ENCODE measurements at regions not wholly inside any gene's neighbourhood (a gene's known extent, or its start where the extent isn't known, plus 50 kb on each side); places are given as distances from the start of the nearest gene placed in this dataset.

GRCh38 chr12:91926848-91927247 is 218.8 kb downstream of the BTG1 start:
- DNase-seq (ENCODE audit: low spot score) = peak; percentile 8
- TF ChIP-seq EZH2 (IDR thresholded peaks at IDR 0.05; ENCODE audit: borderline replicate concordance) (no peak), CTCF (IDR thresholded peaks at IDR 0.05; ENCODE audit: poor library complexity) (no peak), EZH2phosphoT487 (IDR thresholded peaks at IDR 0.05; ENCODE audit: low read depth, severe bottlenecking, unreplicated experiment) (no peak)
- no peaks in the 10 kb centered on the region for H3K9me3 ChIP-seq (ENCODE audit: low read depth)
- no peaks in the 10 kb centered on the region for H3K9me2 ChIP-seq (replicated peaks; ENCODE audit: insufficient read depth)
- H3K4me3 ChIP-seq = no peak overlapping the region
- H3K27ac ChIP-seq = no peak overlapping the region
- H3K4me2 ChIP-seq = no peak overlapping the region
- no peaks in the 10 kb centered on the region for H3K4me1 ChIP-seq (ENCODE audit: insufficient read depth)
- 16% methylated on average over 1 of the region's 1 CpG for WGBS (ENCODE audit: low lambda C conversion rate, missing lambda C conversion rate)
- H4K20me1 ChIP-seq (ENCODE audit: insufficient read depth, poor library complexity, severe bottlenecking) = no peaks in the 10 kb centered on the region
- H3K27me3 ChIP-seq = no peaks in the 10 kb centered on the region
- no peaks in the 10 kb centered on the region for H3K36me3 ChIP-seq (replicated peaks; ENCODE audit: insufficient read depth, low read depth)
- no peak overlapping the region for H2AFZ ChIP-seq
- no peaks in the 10 kb centered on the region for H3K79me2 ChIP-seq

- Histone ChIP-seq H3K27ac (no peak overlapping the region), H3K79me2 (no peaks in the 10 kb centered on the region), H3K4me3 (no peak overlapping the region), H3K9me2 (replicated peaks; ENCODE audit: insufficient read depth) (no peaks in the 10 kb centered on the region), H3K9me3 (ENCODE audit: low read depth) (no peaks in the 10 kb centered on the region), H3K27me3 (no peaks in the 10 kb centered on the region), H3K4me1 (ENCODE audit: insufficient read depth) (no peaks in the 10 kb centered on the region), H3K4me2 (no peak overlapping the region), H3K36me3 (replicated peaks; ENCODE audit: insufficient read depth, low read depth) (no peaks in the 10 kb centered on the region), H2AFZ (no peak overlapping the region), H4K20me1 (ENCODE audit: insufficient read depth, poor library complexity, severe bottlenecking) (no peaks in the 10 kb centered on the region)
- TF ChIP-seq CTCF (IDR thresholded peaks at IDR 0.05; ENCODE audit: poor library complexity) (no peak), EZH2phosphoT487 (IDR thresholded peaks at IDR 0.05; ENCODE audit: low read depth, severe bottlenecking, unreplicated experiment) (no peak), EZH2 (IDR thresholded peaks at IDR 0.05; ENCODE audit: borderline replicate concordance) (no peak)
- DNase-seq (ENCODE audit: low spot score) = no peak
- 96% methylated on average over 3 of the region's 3 CpGs for WGBS (ENCODE audit: low lambda C conversion rate, missing lambda C conversion rate)
Observed at GRCh38 chr12:91924827-91925226, 220.8 kb downstream of the BTG1 start.

- Histone ChIP-seq H3K4me3 (no peak overlapping the region), H3K27me3 (no peaks in the 10 kb centered on the region), H3K79me2 (no peaks in the 10 kb centered on the region), H3K9me2 (replicated peaks; ENCODE audit: insufficient read depth) (no peaks in the 10 kb centered on the region), H3K4me1 (ENCODE audit: insufficient read depth) (no peaks in the 10 kb centered on the region), H3K4me2 (no peak overlapping the region), H3K36me3 (replicated peaks; ENCODE audit: insufficient read depth, low read depth) (no peaks in the 10 kb centered on the region), H4K20me1 (ENCODE audit: insufficient read depth, poor library complexity, severe bottlenecking) (no peaks in the 10 kb centered on the region), H2AFZ (no peak overlapping the region), H3K27ac (no peak overlapping the region), H3K9me3 (ENCODE audit: low read depth) (no peaks in the 10 kb centered on the region)
- 95% methylated on average over 17 of the region's 31 CpGs for WGBS (ENCODE audit: low lambda C conversion rate, missing lambda C conversion rate)
- TF ChIP-seq CTCF (IDR thresholded peaks at IDR 0.05; ENCODE audit: poor library complexity) = no peak
- no peak for TF ChIP-seq EZH2phosphoT487 (IDR thresholded peaks at IDR 0.05; ENCODE audit: low read depth, severe bottlenecking, unreplicated experiment)
- no peak for TF ChIP-seq EZH2 (IDR thresholded peaks at IDR 0.05; ENCODE audit: borderline replicate concordance)
- DNase-seq (ENCODE audit: low spot score) = no peak
Observed at GRCh38 chr12:91923864-91924263, 221.8 kb downstream of the BTG1 start.

GRCh38 chr12:91922674-91923073 is 223.0 kb downstream of the BTG1 start:
- Histone ChIP-seq H3K9me2 (replicated peaks; ENCODE audit: insufficient read depth) (no peaks in the 10 kb centered on the region), H4K20me1 (ENCODE audit: insufficient read depth, poor library complexity, severe bottlenecking) (no peaks in the 10 kb centered on the region), H3K27ac (no peak overlapping the region), H3K4me1 (ENCODE audit: insufficient read depth) (no peaks in the 10 kb centered on the region), H3K36me3 (replicated peaks; ENCODE audit: insufficient read depth, low read depth) (no peaks in the 10 kb centered on the region), H2AFZ (no peak overlapping the region), H3K79me2 (no peaks in the 10 kb centered on the region), H3K4me3 (no peak overlapping the region), H3K4me2 (no peak overlapping the region), H3K27me3 (no peaks in the 10 kb centered on the region), H3K9me3 (ENCODE audit: low read depth) (no peaks in the 10 kb centered on the region)
- no peak for DNase-seq (ENCODE audit: low spot score)
- WGBS (ENCODE audit: low lambda C conversion rate, missing lambda C conversion rate) = 80% methylated on average over 6 of the region's 6 CpGs
- TF ChIP-seq CTCF (IDR thresholded peaks at IDR 0.05; ENCODE audit: poor library complexity) = no peak
- no peak for TF ChIP-seq EZH2 (IDR thresholded peaks at IDR 0.05; ENCODE audit: borderline replicate concordance)
- no peak for TF ChIP-seq EZH2phosphoT487 (IDR thresholded peaks at IDR 0.05; ENCODE audit: low read depth, severe bottlenecking, unreplicated experiment)

Data from hepatocyte (in vitro differentiated cells).